ENCODE measurements at regions not wholly inside any gene's neighbourhood (a gene's known extent, or its start where the extent isn't known, plus 50 kb on each side); places are given as distances from the start of the nearest gene placed in this dataset.
"Not testable (repeated sequence)": the region's sequence is repeated elsewhere in the genome, so short reads cannot be mapped to it uniquely, and the experiment has no call there.

- no peak for DNase-seq
Observed at GRCh38 chr7:10648289-10648688, 325.4 kb upstream of the PHF14 start.

GRCh38 chr7:10649120-10649519 is 324.6 kb upstream of the PHF14 start:
- DNase-seq = not testable (repeated sequence)

GRCh38 chr7:10655031-10655430 is 318.6 kb upstream of the PHF14 start:
- no peak for DNase-seq

GRCh38 chr7:10657201-10657600 is 316.5 kb upstream of the PHF14 start:
- no peak for DNase-seq

- no peak for DNase-seq
Observed at GRCh38 chr7:10657837-10658236, 315.8 kb upstream of the PHF14 start.

GRCh38 chr7:10662491-10662890 is 311.2 kb upstream of the PHF14 start:
- no peak for DNase-seq

- DNase-seq = no peak
Observed at GRCh38 chr7:10662982-10663884, 310.4 kb upstream of the PHF14 start.

- no peak for DNase-seq
Observed at GRCh38 chr7:10672186-10672585, 301.5 kb upstream of the PHF14 start.

GRCh38 chr7:10677211-10677610 is 296.5 kb upstream of the PHF14 start:
- no peak for DNase-seq

- DNase-seq = no peak
Observed at GRCh38 chr7:10677668-10678232, 295.9 kb upstream of the PHF14 start.

GRCh38 chr7:10684606-10685005 is 289.1 kb upstream of the PHF14 start:
- DNase-seq = no peak

GRCh38 chr7:10685040-10685439 is 288.6 kb upstream of the PHF14 start:
- no peak for DNase-seq

GRCh38 chr7:10688544-10688943 is 285.1 kb upstream of the PHF14 start:
- DNase-seq = no peak

GRCh38 chr7:10696064-10696463 is 277.6 kb upstream of the PHF14 start:
- no peak for DNase-seq

- DNase-seq = no peak
Observed at GRCh38 chr7:10703059-10703458, 270.6 kb upstream of the PHF14 start.

- DNase-seq = no peak
Observed at GRCh38 chr7:10703981-10704380, 269.7 kb upstream of the PHF14 start.

- no peak for DNase-seq
Observed at GRCh38 chr7:10704653-10705052, 269.0 kb upstream of the PHF14 start.

GRCh38 chr7:10706875-10707493 is 266.7 kb upstream of the PHF14 start:
- no peak for DNase-seq

- no peak for DNase-seq
Observed at GRCh38 chr7:10707519-10707918, 266.2 kb upstream of the PHF14 start.

GRCh38 chr7:10708447-10708846 is 265.2 kb upstream of the PHF14 start:
- no peak for DNase-seq

GRCh38 chr7:10718768-10719167 is 254.9 kb upstream of the PHF14 start:
- DNase-seq = no peak

- no peak for DNase-seq
Observed at GRCh38 chr7:10720042-10720441, 253.6 kb upstream of the PHF14 start.

GRCh38 chr7:10721289-10721688 is 252.4 kb upstream of the PHF14 start:
- no peak for DNase-seq

GRCh38 chr7:10723832-10724231 is 249.8 kb upstream of the PHF14 start:
- no peak for DNase-seq
